HAP-1 (cell line): ENCODE measurements at regions not wholly inside any gene's neighbourhood (a gene's known extent, or its start where the extent isn't known, plus 50 kb on each side); places are given as distances from the start of the nearest gene placed in this dataset.

Experiments
- DNase-seq, 2 experiments: peaks; one replicate each; pipeline ENCODE4 v3.0.0-alpha.2; 2016 to 2020; ENCODE audit warnings: low spot score in 2 of 2
- H3K27me3 ChIP-seq: fragments of 250-450 bp; sonication (Bioruptor Pico); 2 replicates; pipeline ENCODE4 v1.5.1; 2020; ENCODE audit warnings: low read depth, mild to moderate bottlenecking, moderate library complexity
- H3K36me3 ChIP-seq: fragments of 250-450 bp; sonication (Bioruptor Pico); replicated peaks from 2 replicates; pipeline ENCODE4 v1.5.1; 2020; ENCODE audit warnings: mild to moderate bottlenecking
- H3K4me1 ChIP-seq: fragments of 250-450 bp; sonication (Bioruptor Pico); 2 replicates; pipeline ENCODE4 v1.5.1; 2020; ENCODE audit warnings: mild to moderate bottlenecking
- H3K4me3 ChIP-seq: fragments of 250-450 bp; sonication (Bioruptor Pico); 2 replicates; pipeline ENCODE4 v1.5.1; 2020; ENCODE audit warnings: mild to moderate bottlenecking, moderate library complexity
- H3K9me3 ChIP-seq: fragments of 250-450 bp; sonication (Bioruptor Pico); 2 replicates; pipeline ENCODE4 v1.5.1; 2020; ENCODE audit warnings: mild to moderate bottlenecking, moderate library complexity
- in situ Hi-C: fragments of 300-500 bp; cut with MboI; formaldehyde crosslinking; loops from 3 replicates; pipeline ENCODE4 v1.14.3; 2020; ENCODE audit warnings: low sequenced_read_pairs, inconsistent platforms, mixed read lengths

- no peaks in the 10 kb centered on the region for H3K4me1 ChIP-seq
- no peaks in the 10 kb centered on the region for H3K27me3 ChIP-seq
- H3K9me3 ChIP-seq = no peaks in the 10 kb centered on the region
- H3K36me3 ChIP-seq = no peaks in the 10 kb centered on the region
- DNase-seq = no peak
- in situ Hi-C loops = no loop called here
- H3K4me3 ChIP-seq = no peak overlapping the region
Measured at GRCh38 chr15:53462651-53463050, 296.8 kb downstream of the WDR72 start.

DNA sequence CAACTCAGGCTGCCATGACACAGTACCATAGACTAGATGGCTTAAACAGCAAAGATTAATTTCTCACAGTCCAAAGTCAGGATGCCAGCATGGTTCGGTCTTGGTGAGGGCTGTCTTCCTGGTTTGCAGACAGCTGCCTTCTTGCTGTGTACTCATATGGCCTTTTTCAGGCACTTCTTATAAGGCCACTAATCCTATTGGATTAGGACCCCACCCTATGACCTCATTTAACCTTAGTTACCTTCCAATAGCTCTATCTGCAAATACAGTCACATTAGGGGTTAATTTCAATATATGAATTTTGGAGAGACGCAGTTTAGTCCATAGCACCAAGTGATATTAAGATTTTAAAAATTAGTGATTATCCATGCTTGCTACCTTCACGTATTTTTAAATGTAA, 297.8 kb downstream of the WDR72 start:
- Histone ChIP-seq H3K9me3 (no peaks in the 10 kb centered on the region), H3K4me3 (no peak overlapping the region), H3K4me1 (no peaks in the 10 kb centered on the region), H3K27me3 (no peaks in the 10 kb centered on the region), H3K36me3 (no peaks in the 10 kb centered on the region)
- no peak for DNase-seq
- in situ Hi-C loops = no loop called here

- Histone ChIP-seq H3K4me1 (no peaks in the 10 kb centered on the region), H3K9me3 (no peaks in the 10 kb centered on the region), H3K36me3 (no peaks in the 10 kb centered on the region), H3K4me3 (no peak overlapping the region), H3K27me3 (no peaks in the 10 kb centered on the region)
- DNase-seq = no peak
- in situ Hi-C loops = no loop called here
Measured at GRCh38 chr15:53458736-53459135, 300.7 kb downstream of the WDR72 start.

DNA sequence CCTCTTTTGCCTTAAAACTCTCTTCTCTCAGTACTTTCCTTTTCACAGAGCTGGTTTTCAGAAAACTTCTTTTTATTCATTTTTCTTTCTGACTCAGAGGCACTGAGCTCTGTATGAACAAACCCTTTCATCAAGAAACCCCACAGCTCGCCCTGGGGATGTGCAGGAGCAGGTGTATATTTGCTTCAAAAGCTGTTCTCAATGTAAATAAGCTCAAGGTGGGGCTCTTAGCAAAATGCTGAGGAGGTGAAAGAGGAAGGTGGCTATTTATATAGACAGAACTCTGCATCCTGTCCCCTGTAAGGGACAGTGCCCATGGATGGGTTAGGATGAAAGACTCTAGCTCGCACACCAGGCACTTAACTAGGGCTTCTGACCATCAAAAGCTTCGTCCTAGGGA, 302.0 kb downstream of the WDR72 start:
- H3K4me1 ChIP-seq = no peaks in the 10 kb centered on the region
- DNase-seq = no peak

DNA sequence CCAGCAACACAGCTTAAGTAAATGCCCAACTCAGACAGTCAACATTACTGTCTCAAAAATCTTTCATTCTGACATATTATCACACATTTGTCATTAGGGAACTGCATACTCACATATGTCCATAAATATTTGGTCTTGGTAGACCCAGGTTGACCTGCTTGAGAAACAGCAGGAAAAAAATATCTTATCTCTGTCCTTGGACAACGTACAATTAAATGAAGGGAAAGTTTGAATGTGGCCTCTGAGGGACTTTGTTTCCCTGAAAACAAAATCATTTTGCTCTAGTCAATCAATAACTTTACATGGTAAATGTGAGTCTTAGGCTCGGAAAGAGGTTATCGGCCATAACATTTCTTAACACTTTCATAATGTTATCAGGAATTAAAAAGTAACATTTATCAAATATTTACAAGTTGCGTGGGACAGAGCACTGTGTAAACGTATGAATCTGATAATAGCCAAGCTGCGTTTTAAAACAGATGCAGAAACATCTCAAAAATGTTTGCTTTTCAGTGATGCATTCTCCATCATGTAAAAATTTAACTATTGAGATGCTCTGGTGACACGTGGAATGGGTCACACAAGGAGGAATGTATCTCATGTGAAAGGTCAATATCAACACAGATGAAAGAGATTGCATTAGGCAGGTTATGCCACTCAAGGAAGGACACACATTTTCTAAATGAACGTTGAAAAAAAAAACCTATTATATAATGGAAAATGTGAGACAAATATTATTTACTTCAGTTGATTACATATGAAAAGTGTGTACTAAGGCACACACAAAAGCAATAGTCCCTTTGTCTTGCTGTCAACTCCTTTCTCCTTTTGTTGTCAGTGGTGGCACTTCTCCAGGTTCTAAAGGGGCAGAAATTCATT, 304.4 kb downstream of the WDR72 start:
- H3K27me3 ChIP-seq = no peaks in the 10 kb centered on the region
- no peak for DNase-seq
- in situ Hi-C loops = no loop called here

More for the DNA sequence above, 302.0 kb downstream of the WDR72 start:
- Histone ChIP-seq H3K36me3 (no peaks in the 10 kb centered on the region), H3K27me3 (no peaks in the 10 kb centered on the region), H3K4me3 (no peak overlapping the region), H3K9me3 (no peaks in the 10 kb centered on the region)
- in situ Hi-C loops = no loop called here

GRCh38 chr15:53454535-53454842, 305.0 kb downstream of the WDR72 start:
- no peaks in the 10 kb centered on the region for H3K36me3 ChIP-seq
- H3K4me1 ChIP-seq = no peaks in the 10 kb centered on the region
- DNase-seq = no peak
- in situ Hi-C loops = no loop called here
- H3K4me3 ChIP-seq = no peak overlapping the region
- H3K27me3 ChIP-seq = no peaks in the 10 kb centered on the region
- H3K9me3 ChIP-seq = no peaks in the 10 kb centered on the region

More for the DNA sequence above, 304.4 kb downstream of the WDR72 start:
- Histone ChIP-seq H3K4me3 (no peak overlapping the region), H3K9me3 (no peaks in the 10 kb centered on the region), H3K36me3 (no peaks in the 10 kb centered on the region), H3K4me1 (no peaks in the 10 kb centered on the region)

- no peaks in the 10 kb centered on the region for H3K27me3 ChIP-seq
- no peaks in the 10 kb centered on the region for H3K9me3 ChIP-seq
- H3K36me3 ChIP-seq = no peaks in the 10 kb centered on the region
- in situ Hi-C loops = no loop called here
- DNase-seq = no peak
- no peak overlapping the region for H3K4me3 ChIP-seq
- no peaks in the 10 kb centered on the region for H3K4me1 ChIP-seq
Measured at GRCh38 chr15:53453253-53454105, 306.0 kb downstream of the WDR72 start.

DNA sequence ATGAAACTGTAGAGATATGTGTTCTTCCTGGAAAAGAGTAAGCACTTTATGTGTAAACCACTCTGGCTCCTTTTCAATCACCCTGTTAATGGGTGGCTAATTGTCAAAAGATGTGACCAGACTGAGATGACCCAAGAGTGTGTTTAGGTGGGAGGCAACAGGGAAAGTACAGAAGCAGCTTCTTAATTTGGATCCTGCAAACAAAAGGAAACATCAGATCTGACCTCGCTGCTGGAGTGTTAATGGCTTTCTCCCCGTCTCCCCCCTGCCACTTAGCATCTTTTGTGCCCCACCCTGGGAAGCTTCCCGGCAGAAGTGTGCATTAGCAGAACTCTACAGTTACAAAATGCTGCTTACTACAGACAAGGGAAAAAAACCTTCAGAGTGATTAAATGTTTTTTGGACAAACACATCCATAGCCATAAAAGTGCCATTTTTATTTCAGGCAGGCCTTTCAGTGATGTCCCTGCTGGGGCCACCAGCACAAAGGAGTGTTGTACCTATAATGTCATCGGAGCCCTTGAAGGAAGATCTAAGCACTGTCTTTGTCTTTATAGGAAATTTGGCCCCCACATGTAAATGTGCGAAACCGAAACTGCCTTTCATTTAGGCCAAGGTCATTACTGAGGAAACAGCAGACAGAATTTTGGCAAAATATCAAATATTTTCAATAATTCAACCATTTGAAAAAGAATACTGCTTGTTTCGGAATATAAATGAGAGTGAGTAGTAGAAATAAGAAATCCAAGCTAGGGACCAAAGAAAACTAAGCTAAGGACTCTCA, 311.0 kb downstream of the WDR72 start:
- in situ Hi-C loops = no loop called here

DNA sequence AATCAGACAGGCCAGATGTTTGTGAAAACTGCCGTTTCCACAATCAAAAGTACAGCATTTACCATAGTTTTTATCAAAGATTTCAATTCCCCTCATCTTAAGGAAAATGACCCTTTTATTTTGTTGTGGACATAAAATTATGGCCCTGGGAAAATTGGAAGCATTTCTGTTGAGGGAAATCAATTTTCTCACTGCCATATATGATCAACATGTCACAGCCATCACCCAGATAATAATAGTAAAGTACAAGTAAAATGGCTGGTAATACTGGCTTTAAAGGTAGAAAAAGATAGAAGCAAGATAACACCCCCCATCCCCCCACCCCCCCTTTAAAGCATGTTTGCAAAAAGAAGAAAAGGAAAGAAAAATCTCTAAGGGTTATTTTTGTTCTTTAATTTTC, 311.7 kb downstream of the WDR72 start:
- Histone ChIP-seq H3K4me1 (no peaks in the 10 kb centered on the region), H3K9me3 (no peaks in the 10 kb centered on the region), H3K4me3 (no peak overlapping the region), H3K27me3 (no peaks in the 10 kb centered on the region), H3K36me3 (no peaks in the 10 kb centered on the region)
- in situ Hi-C loops = no loop called here
- DNase-seq = no peak

More for the DNA sequence above, 311.0 kb downstream of the WDR72 start:
- Histone ChIP-seq H3K4me3 (no peak overlapping the region), H3K4me1 (no peaks in the 10 kb centered on the region), H3K27me3 (no peaks in the 10 kb centered on the region), H3K9me3 (no peaks in the 10 kb centered on the region), H3K36me3 (no peaks in the 10 kb centered on the region)
- DNase-seq = no peak

- Histone ChIP-seq H3K36me3 (no peaks in the 10 kb centered on the region), H3K4me1 (no peaks in the 10 kb centered on the region), H3K9me3 (no peaks in the 10 kb centered on the region), H3K4me3 (no peak overlapping the region), H3K27me3 (no peaks in the 10 kb centered on the region)
- no peak for DNase-seq
- in situ Hi-C loops = no loop called here
Measured at GRCh38 chr15:53447053-53447574, 312.3 kb downstream of the WDR72 start.

DNA sequence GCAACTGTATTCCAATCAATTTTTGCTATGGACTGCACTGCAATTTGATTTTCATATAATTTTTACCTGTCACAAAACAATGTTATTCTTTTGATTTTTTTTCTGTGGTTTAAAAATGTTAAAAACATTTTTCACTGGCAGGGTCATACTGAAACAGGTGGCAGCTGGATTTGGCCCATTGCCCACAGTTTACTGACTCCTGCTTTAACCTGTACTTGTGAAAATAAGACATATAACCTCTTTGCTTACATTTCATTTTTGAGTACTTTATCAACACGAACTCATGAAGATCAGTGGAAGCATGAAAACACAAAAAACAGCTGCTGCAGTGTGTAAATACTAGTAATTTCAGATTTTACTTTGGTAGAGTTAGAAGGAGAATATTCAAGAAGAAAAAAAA, 313.1 kb downstream of the WDR72 start:
- Histone ChIP-seq H3K27me3 (no peaks in the 10 kb centered on the region), H3K36me3 (no peaks in the 10 kb centered on the region), H3K4me1 (no peaks in the 10 kb centered on the region), H3K9me3 (no peaks in the 10 kb centered on the region), H3K4me3 (no peak overlapping the region)
- DNase-seq = no peak
- in situ Hi-C loops = no loop called here

- H3K4me1 ChIP-seq = no peaks in the 10 kb centered on the region
- in situ Hi-C loops = no loop called here
- no peak for DNase-seq
Measured at GRCh38 chr15:53445531-53445930, 313.9 kb downstream of the WDR72 start.

GRCh38 chr15:53437985-53438841, 321.2 kb downstream of the WDR72 start:
- in situ Hi-C loops = no loop called here
- Histone ChIP-seq H3K36me3 (no peaks in the 10 kb centered on the region), H3K4me3 (no peak overlapping the region), H3K4me1 (no peaks in the 10 kb centered on the region), H3K27me3 (no peaks in the 10 kb centered on the region), H3K9me3 (no peaks in the 10 kb centered on the region)
- no peak for DNase-seq

More at GRCh38 chr15:53445531-53445930, 313.9 kb downstream of the WDR72 start:
- Histone ChIP-seq H3K9me3 (no peaks in the 10 kb centered on the region), H3K36me3 (no peaks in the 10 kb centered on the region), H3K27me3 (no peaks in the 10 kb centered on the region), H3K4me3 (no peak overlapping the region)
